ENCODE measurements at regions not wholly inside any gene's neighbourhood (a gene's known extent, or its start where the extent isn't known, plus 50 kb on each side); places are given as distances from the start of the nearest gene placed in this dataset.

DNA sequence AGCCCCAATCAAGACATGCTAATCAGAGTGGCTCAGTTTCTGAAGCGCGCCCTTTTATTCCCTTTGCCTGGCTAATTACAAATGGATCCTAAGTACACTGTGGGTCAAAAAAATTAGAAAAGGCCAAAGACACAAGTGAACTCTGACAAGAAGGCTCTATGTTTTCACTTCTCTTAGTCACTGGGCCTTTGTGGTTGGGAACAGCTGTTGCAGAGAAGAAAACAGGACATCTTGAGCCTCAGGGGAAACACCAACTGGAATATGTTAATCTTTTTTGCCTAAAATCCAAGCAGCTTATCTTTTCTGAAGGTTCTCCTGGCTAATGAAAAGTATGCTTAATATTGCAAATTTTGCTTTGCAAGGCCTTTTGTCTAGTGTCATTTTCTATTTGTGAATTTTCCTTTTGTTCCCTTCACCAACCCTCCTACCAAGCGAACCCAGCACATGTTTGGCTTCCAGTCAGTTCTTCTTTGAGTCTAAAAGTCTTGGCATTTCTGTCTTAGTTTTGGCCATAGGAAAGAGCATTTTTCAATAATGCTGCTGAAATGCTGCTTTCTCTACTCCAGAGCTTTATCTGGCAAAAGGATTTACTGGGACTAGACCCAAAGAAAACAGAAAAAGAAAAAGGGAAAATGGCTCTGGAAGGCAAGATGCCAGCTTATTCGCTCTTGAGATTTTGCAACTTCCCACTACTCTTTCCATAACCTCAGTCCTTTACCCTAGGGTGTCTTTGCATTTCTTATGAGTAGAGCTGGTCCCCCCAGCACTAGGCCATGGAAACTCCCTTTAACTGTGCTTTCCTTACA is 440.2 kb upstream of the ST6GAL2 start:
- no peak for DNase-seq

DNA sequence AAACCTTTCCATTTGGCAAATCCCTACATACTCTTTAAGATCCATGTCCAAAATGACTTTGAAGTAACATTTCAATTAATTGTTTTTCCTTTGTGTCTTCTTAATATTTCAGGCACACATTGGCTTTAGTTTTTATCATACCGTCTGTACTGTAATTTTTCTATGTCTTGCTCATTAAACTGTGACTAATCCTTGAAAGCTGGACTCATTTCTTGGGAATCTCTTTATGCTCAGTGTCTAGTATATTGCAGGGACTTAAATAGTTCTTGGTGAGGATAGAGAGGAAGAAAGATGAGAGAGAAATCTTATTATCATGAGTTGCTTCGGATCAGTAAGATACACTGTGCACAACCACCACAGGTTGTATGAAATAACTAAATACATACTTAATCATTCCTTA is 448.3 kb upstream of the ST6GAL2 start:
- DNase-seq: no peak

DNA sequence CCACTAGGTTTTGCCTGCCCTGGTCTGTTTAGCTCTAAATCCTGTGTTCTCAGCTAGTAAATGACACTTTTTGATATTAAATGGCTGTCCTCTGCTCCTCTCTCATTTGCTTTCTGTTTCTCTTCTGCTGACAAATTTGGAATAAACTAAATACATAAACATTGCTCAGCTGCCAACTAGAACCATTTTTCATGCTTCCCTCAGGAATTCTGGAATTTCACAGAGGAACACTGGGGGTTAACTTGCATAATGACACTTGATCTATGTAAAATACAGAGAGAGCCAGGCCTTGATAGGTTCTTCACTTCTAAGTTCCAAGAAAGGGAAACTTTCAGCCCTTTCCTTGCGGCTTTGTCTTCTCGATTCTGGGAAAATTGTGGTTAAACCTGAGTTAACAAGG is 450.6 kb upstream of the ST6GAL2 start:
- DNase-seq: no peak

DNA sequence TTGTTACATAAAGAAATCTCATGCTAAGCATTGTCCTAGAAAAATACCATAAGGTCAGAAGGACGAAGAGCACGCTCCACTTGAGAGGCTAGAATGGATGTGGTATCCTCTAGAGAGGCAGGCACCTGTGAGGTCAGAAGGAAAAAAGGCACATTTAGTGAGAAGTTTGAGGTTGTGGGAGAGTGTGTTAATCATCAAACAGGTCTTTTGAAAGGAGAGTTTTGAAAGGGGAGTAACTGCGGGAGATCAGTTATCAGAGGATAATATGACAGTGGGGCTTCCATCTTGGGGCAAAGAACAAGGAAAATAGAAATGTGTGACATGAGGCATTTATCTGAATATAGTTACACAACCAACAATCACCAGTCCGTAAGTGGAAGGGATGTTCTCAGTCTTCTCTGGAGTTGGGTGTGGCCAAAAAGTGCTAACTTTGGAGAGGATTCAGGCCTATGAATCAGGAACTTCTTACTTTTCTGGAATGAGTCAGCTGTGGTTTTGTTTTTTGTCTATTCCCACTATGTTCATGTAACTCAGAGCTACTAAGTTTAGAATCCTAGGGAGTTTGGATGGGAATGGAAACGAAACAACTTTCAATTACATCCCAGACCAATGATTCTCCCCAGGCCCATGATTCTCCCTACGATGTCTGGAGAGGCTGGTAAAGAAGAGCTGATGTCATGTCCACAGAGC is 451.4 kb upstream of the ST6GAL2 start:
- no peak for DNase-seq

DNA sequence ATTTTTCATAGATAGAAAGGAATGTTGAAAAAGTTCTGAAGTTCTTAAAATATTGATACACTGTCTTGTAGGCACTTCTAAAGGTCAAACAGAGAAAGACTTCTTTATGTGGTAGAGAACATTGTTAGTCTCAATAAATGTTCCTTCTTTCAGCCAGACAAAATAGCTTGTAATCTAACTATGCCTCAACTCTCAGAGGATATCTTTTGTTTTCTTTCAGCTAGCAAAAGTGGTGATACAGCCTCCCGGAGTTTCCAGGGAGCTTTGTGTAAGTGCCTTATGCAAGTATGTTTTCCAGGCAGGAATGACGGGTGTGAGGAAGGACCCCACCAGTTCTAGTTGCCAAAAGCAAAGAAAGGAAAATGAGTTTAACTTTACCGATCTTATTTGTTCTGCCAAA is 452.1 kb upstream of the ST6GAL2 start:
- DNase-seq: no peak

DNA sequence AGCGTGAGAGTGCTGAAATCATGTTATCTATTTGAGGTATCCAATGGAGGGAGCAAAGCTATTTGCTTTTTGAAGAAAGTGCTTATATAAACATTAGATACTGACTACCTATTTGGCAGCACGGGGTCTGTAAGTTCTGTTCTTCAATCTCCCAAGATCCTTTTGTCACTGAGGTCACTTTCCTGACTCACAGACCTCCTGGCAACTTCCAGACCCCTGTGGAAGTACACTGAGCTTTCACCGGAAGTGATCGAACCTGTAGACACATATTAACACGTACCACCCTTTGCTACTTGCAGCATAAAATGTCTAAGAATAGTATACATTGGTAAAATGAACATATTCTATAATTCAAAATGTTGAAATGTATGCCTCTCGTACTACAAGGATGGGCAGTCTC is 452.6 kb upstream of the ST6GAL2 start:
- no peak for DNase-seq

DNA sequence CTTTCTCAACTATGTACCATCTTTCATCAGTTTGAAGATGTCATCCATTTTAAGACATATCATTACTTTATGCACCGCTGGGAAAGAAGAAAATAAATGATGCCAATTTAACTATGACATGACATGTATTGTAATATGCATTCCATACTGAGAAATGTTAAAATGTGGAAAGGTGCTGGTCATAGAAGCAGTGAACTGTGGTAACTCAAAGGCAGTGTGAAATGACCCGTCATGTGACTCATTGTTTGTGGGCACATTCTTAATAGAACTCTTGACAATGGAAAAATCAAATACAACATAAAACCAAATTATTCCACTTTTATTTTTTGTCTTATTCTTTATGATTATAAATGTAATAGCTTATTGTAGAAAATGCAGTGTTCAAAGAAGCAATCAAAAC is 455.0 kb upstream of the ST6GAL2 start:
- DNase-seq: no peak

DNA sequence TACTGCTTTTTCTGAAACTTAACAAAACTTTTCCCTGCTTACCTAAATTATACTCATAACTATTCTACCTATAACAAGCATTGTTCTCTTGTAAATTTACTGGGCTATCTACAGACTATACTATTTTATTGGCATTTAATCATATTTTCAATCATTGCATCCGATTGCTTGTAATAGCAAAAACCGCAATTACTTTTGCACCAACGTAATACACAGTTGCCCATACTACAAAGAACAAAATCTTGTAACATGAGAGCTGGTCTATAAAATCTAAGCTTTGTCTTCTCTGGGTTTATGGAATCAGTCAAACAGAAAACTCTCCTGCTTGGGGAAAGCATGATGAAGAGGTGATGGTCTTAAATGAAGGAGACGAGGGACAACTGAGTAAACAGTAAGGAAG is 463.4 kb upstream of the ST6GAL2 start:
- DNase-seq: no peak

DNA sequence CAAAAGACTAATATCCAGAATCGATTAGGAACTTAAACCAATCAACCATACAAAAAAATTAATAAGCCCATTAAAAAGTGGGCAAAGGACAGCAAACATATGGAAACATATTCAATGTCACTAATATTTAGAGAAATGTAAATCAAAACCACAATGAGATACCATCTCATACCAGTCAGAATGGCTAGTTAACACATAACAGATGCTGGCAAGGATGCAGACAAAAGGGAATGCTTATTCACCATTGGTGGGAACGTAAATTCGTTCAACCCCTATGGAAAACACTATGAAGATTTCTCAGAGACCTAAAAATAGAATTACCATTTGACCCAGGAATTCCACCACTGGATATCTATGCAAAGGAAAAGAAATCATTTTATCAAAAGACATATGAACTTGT is 468.2 kb upstream of the ST6GAL2 start:
- DNase-seq: no peak

DNA sequence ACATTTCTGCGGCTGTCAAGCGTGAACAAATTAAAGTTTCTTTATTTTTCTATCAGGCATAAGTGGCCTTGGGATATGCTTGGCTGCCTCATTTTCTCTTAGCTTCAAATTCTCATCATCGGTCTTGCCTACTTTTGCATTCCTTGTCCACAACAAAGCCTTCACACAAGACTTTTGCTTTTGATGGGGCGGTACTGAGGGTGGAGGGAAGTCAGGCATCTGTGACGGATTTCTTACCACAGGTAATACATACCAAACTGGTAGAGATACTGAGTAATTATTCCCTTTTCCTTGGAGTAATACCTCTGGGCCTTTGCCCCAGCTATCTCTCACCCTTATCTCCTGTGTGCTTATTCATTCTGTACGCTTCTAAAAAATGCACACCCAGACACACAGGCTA is 468.3 kb upstream of the RGPD4 start:
- no peak for DNase-seq

DNA sequence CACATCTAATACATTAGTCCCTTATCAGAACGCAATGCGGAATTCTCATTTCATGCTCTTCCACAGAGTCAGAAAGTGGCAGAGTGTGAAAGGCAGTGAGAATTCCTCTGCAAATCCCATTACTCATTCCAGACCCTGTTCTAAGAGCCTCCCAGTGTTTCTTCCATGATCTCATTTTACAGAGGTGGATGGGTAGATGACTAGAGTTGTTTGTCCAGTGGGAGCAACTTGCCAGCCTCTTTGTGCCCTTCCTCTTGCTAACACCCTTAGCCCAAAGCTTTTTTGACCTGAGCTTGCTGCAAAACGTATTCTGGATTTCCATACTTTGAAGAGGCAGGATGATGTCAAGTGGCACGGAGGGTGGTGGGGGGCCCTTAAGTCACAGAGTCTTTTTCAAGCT is 467.7 kb upstream of the RGPD4 start:
- DNase-seq: no peak

DNA sequence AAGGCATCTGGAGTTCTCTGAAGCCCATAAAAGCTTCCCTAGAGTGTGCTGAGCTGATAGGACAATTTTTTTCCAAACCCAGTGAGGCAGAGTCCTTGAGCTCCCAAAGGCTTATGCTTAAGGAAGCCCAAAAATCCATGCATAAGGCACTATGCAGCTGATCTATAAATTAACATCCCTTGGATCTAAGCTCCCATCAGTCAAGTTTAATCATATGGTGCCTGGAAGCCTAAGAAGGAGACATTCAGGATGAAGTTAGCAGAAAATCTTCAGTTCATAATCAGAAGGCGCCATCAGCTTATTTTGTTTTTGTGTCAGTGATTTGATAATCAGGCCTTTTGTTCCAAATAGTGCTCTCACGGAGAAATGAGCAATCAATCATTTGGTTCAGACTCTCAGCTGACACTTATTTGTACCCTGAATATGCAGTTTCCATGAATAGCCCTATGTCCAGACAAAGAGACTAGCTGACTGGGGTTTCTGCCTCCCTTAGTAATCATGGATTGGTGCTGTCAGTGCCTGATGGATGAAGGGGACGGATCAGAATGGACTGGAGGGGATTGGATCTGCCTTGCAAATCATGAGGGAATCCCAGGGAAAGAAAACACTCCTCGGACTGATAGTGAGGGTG is 464.8 kb upstream of the RGPD4 start:
- no peak for DNase-seq

DNA sequence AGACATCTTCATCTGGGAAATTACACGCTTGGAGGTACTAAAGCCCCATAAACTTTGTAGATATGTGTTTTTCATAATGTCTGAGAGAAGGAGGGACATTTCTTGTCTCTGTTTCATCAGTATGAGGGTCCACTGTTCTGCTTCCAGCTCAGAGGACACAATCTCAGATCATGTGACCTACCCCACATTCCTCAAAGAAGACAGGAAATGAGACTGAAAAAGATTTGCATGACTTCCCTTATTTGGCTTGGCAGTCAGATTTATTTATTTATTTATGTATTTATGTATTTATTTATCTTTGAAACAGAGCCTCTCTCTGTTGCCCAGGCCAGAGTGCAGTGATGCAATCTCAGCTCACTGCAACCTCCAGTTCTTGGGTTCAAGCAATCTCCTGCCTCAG is 463.7 kb upstream of the RGPD4 start:
- no peak for DNase-seq

DNA sequence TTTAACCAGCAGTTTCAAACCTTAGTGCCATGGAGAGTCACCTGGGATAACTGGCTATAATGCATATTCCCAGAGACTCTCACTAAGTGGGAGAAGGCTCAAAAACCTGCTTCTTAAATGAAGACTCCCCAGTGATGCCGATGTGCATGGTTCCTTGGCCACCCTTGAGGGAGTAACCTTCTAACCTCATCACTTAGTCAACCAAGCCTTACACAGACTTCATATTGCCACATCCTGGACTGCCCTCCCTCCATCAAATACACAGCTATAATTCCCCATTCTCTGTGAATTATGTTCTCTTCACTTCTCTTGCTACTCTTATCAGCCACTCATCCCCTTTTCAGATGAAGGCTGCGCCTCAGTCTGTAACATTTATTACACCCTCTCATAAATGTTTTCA is 462.9 kb upstream of the RGPD4 start:
- DNase-seq: no peak

DNA sequence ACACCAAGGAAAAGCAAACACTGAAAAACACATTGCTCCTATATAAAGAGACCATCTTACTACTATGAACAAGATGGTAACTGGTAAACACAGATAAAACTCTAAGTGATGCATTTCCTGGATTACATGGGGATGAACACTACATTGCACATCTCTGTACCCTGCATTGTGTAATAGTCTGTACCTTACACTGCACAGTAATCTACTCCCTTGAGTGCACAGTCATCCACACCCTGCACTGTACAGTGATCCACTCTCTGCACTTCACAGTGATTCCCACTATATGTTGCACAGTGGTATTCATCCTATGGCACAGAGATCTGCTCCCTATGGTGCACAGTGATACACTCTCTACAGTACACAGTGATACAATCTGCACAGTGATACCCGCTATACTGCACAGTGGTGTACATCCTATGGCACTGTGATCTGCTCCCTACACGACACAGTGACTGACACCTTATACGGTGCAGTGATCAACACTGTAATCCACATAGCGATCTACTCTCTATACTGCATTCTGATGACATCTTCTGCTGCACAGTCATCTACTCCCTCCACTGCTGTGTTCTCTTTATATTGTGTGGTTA is 462.2 kb upstream of the RGPD4 start:
- no peak for DNase-seq

DNA sequence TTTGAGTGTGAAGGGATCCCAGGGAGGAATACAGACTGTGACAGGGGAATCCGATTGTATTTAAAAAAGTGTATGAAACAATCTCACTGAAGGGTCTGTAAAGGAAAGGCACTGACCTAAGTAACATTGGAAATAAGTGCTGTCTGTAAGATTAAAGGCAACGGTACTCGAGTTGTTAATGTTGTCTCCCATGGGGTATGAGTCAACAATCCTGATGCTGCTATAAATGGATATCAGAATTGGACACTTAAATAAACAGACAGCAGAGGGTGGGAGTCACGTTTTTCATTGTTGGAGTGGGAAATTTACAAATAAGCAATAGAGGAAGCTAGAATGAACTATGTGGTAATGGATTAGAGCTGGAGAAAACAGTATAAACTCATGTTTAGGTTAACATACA is 452.4 kb upstream of the RGPD4 start:
- no peak for DNase-seq

DNA sequence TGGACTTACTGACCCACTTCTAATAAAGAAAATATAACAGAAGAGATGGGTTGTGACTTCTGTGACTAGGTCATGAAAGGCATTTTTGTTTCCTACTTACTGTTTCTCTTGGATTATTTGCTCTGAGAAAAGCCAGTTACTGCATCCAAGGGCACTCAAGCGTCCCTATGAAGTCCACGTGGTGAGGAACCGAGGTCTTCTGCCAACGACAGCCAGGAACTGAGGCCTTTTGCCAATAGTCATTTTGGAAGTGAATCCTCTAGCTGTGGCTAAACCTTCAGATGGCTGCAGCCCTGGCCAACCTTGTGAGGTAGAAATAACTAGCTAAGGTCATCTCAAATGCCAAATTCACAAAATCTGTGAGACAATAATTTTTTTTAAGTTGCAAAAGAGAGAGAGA is 449.8 kb upstream of the RGPD4 start:
- DNase-seq: no peak

DNA sequence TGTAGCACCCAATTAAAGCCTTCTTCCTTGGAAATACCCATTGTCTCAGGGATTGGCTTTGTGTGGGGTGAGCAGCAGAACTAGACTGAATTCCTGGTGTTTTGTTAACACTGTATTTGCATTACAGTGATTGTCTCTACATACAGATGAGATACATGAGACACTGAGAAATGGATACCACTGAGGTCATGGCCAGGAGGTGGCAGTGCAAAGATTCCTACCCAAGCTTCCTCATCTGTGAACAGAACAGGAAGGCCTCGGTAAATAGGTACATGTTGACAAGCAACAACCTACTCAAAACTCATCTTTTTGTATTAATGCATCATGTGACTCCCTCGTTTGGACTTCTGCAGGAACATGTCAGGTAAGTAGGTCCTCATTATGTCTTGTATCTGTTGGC is 445.8 kb upstream of the RGPD4 start:
- no peak for DNase-seq

DNA sequence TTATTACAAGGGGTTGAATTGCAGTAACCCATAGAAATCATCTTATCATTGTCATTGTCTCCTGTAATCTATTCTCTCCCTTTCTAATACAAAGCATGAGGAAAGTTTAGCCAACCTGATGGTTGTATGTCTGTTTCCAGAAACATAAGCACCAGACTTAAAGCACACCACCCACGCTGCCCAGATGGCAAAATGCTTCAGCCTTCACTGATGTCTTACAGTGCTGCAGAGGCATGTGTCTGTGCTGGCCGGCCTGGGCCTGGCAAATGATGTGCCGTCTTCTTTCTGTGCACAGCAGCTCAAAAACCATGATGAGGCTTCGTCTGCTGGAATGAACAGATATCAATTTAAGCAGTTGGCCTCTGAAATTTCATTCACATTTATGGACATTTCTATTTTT is 443.0 kb upstream of the RGPD4 start:
- no peak for DNase-seq

DNA sequence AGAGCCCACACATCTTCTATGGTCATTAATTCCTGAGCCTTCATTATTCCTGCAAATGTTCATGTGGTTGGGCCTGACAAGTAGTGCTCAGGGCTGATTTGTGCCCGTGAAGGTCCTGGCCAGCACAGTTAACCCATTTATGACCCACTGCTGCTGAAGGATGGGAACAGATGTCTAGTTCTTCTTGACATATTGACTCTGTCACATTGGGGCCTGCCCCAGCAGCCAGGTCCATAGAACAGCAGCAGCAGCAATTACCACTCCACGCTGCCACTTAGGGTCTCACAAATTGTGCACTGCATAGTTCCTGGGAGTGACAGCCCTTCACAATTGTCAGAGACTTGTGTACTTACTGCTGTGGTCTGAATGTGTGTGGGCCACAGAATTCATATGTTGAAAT is 442.3 kb upstream of the RGPD4 start:
- DNase-seq: no peak

DNA sequence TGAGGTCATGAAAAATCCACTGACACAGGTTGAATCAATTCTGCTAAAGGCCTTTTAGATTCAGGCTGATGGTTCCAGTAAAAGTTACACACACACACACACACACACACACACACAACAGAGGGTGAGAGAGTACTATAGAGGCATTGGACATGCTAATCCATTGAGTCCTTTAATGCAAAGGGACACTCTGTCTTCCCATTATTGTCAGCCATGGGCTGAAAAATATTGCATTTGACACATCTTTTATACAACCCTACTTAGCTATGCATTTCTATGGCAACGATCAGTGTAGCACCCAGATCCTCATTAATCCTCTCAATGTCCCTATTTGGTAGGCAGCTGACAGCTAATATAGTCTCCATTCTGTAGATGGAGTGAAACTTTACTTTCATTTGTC is 440.8 kb upstream of the RGPD4 start:
- no peak for DNase-seq

DNA sequence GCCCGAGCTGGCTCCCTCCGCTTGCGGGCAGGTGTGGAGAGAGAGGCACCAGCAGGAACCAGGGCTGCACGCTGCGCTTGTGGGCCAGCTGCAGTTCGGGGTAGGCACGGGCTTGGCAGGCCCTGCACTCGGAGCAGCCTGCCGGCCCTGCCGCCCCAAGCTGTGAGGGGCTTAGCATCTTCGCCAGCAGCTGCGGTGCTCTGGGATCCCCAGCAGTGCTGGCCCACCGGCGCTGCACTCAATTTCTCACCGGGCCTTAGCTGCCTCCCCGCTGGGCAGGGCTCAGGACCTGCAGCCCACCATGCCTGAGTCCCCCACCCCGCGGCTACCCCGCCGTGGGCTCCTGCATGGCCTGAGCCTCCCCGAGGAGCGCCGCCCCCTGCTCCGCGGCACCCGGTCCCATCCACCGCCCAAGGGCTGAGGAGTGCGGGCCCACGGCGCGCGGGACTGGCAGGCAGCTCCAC is 434.4 kb upstream of the RGPD4 start:
- DNase-seq: no peak

DNA sequence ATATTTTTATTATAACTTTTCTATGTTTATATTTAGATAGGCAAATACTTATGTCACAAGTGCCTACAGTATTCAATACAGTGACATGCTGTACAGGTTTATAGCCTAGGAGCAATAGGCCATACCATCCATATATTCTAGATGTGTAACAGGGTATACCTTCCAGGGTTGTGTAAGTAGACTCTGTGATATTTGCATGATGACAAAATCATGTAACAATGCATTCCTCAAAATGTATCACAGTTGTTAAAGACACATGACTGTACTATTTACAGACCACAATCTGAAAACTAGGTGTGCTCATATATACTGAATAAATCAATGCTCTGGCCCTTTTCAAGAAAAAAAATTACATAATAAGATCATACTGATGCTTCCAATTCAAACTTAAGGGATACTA is 433.2 kb upstream of the RGPD4 start:
- DNase-seq: no peak

DNA sequence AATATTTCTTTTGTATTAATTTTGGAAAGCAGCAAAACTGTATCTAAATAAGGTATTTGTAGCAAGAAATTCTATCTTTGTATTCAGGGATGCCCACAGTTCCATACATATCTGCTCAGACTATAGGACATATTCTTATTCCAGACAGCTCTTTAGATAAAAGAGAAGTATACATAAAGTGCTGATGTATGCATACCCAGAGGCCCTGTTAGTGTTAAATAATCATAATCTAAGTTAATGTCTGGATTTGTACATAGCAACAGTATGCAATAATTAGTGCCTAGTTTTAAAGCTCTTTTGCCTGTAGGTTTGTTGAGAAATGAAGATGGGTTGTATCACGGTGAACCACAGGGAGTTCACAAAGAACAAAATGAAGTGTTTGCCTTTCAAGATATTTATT is 428.0 kb upstream of the RGPD4 start:
- no peak for DNase-seq
